ENCODE measurements at regions not wholly inside any gene's neighbourhood (a gene's known extent, or its start where the extent isn't known, plus 50 kb on each side); places are given as distances from the start of the nearest gene placed in this dataset.

DNA sequence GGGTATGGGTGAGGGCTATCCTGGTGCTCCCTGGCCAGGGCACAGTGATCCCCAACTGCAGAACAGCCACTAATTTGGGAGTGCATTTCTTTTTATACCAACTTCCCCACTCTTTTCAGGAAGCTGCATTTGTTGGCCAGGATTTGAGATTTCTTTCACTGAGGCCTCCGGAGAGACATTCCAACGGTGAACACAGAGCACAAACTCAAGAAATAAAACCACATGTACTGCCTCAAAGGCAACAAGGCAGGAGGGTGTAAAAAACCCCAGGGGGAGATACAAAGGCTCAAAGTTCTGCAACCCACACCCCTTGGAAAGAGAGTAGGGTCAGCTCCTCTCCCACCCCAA, 65.3 kb downstream of the CPN2 start:
- TF ChIP-seq, protein P1, sequence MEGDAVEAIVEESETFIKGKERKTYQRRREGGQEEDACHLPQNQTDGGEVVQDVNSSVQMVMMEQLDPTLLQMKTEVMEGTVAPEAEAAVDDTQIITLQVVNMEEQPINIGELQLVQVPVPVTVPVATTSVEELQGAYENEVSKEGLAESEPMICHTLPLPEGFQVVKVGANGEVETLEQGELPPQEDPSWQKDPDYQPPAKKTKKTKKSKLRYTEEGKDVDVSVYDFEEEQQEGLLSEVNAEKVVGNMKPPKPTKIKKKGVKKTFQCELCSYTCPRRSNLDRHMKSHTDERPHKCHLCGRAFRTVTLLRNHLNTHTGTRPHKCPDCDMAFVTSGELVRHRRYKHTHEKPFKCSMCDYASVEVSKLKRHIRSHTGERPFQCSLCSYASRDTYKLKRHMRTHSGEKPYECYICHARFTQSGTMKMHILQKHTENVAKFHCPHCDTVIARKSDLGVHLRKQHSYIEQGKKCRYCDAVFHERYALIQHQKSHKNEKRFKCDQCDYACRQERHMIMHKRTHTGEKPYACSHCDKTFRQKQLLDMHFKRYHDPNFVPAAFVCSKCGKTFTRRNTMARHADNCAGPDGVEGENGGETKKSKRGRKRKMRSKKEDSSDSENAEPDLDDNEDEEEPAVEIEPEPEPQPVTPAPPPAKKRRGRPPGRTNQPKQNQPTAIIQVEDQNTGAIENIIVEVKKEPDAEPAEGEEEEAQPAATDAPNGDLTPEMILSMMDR (IDR thresholded peaks at IDR 0.05; ENCODE audit: poor library complexity) = no peak
- no peak for TF ChIP-seq EZH2phosphoT487 (IDR thresholded peaks at IDR 0.05; ENCODE audit: low read depth, severe bottlenecking, unreplicated experiment)
